Endothelial cell of umbilical vein (primary cell): ENCODE measurements at regions not wholly inside any gene's neighbourhood (a gene's known extent, or its start where the extent isn't known, plus 50 kb on each side); places are given as distances from the start of the nearest gene placed in this dataset.

Experiments
- BruUV-seq: library from RNA; stranded (reverse); fragments of 400-500 nt; replicated peaks from 2 replicates; lab custom pipeline; 2021; lab: Mats Ljungman, UMichigan
- CTCF ChIA-PET: fragments of 300-600, 350-600 bp; sonication (Branson Sonifier 250); formaldehyde crosslinking; loops from one replicate; lab custom pipeline; 2021; ENCODE audit warnings: antibody characterized with exemption, inconsistent platforms; lab: Charles Lee
- POLR2A ChIA-PET: fragments of 300-600, 350-600 bp; sonication (Branson Sonifier 250); formaldehyde crosslinking; loops from one replicate; lab custom pipeline; 2021; ENCODE audit warnings: antibody characterized with exemption, inconsistent platforms; lab: Charles Lee
- DNase-seq: peaks from one replicate; pipeline ENCODE4 v3.0.0-alpha.2; 2011; ENCODE audit warnings: low read depth, low spot score
- FAIRE-seq: peaks from 2 replicates; lab custom pipeline; 2011; peaks lifted over from hg19 to GRCh38; lab: Jason Lieb, UNC
- H2AFZ ChIP-seq: 2 replicates; pipeline ENCODE4 v1.6.0; 2012; ENCODE audit warnings: low read depth, low read length, control low read depth, inconsistent platforms
- H3K27ac ChIP-seq: 2 replicates; pipeline ENCODE4 v1.5.1; 2011; ENCODE audit warnings: low read depth, mild to moderate bottlenecking, control low read depth, low read length, moderate library complexity; ENCODE audit not compliant: insufficient read depth
- H3K27me3 ChIP-seq, 2 experiments: 2 replicates each; pipeline versions ENCODE4 v1.6.0 to v1.6.1; 2011; ENCODE audit warnings: low read length in 2 of 2, mixed read lengths in 1 of 2; ENCODE audit not compliant: control insufficient read depth in 2 of 2, insufficient read depth in 2 of 2
- H3K36me3 ChIP-seq, 2 experiments: 2 replicates in 1 of 2; 3 replicates in 1 of 2; pipeline ENCODE4 v1.5.1; 2011; ENCODE audit warnings: low read length in 2 of 2, mild to moderate bottlenecking in 1 of 2, moderate library complexity in 1 of 2; ENCODE audit not compliant: control insufficient read depth in 2 of 2, insufficient read depth in 2 of 2; ENCODE audit errors: extremely low read depth in 1 of 2
- H3K4me1 ChIP-seq: 3 replicates; pipeline ENCODE4 v1.5.1; 2011; ENCODE audit warnings: mild to moderate bottlenecking, low read length; ENCODE audit not compliant: control insufficient read depth, insufficient read depth; ENCODE audit errors: extremely low read depth
- H3K4me2 ChIP-seq: 2 replicates; pipeline ENCODE4 v1.6.1; 2011; ENCODE audit warnings: low read length, control low read depth, mixed read lengths; ENCODE audit not compliant: insufficient read depth
- H3K4me3 ChIP-seq, 3 experiments: fragments of 200-600 bp in 1 of 3; sonication (generic), shearing (Covaris generic) in 1 of 3; replicated peaks in 1 of 3; 2 replicates each; pipeline ENCODE4 v1.5.1; 2011 to 2016; ENCODE audit warnings: control low read depth in 3 of 3, low read length in 3 of 3, mild to moderate bottlenecking in 2 of 3, inconsistent platforms in 1 of 3, low read depth in 1 of 3, moderate library complexity in 1 of 3; ENCODE audit not compliant: insufficient read depth in 1 of 3
- H3K79me2 ChIP-seq: 2 replicates; pipeline ENCODE4 v1.6.0; 2012; ENCODE audit warnings: low read length, inconsistent platforms; ENCODE audit not compliant: control insufficient read depth, insufficient read depth
- H3K9ac ChIP-seq: replicated peaks from 2 replicates; pipeline ENCODE3; 2011; ENCODE audit warnings: low read length, control low read depth; ENCODE audit not compliant: insufficient read depth; ENCODE audit errors: extremely low read depth
- H3K9me1 ChIP-seq: replicated peaks from 3 replicates; pipeline ENCODE4 v1.6.0; 2011; ENCODE audit warnings: mild to moderate bottlenecking, low read length; ENCODE audit not compliant: control insufficient read depth, insufficient read depth; ENCODE audit errors: extremely low read depth
- H3K9me3 ChIP-seq: replicated peaks from 2 replicates; pipeline ENCODE4 v1.5.1; 2012; ENCODE audit warnings: low read length, inconsistent platforms; ENCODE audit not compliant: control insufficient read depth, insufficient read depth
- H4K20me1 ChIP-seq: replicated peaks from 2 replicates; pipeline ENCODE3; 2011; ENCODE audit warnings: mild to moderate bottlenecking, low read length; ENCODE audit not compliant: control insufficient read depth, insufficient read depth; ENCODE audit errors: extremely low read depth
- CTCF ChIP-seq, 2 donors: IDR thresholded peaks; 1 replicate in 1 of 2; 2 replicates in 1 of 2; pipeline ENCODE4 v1.5.1; 2011; ENCODE audit warnings: low read length in 2 of 2, mild to moderate bottlenecking in 2 of 2, moderate library complexity in 2 of 2, control low read depth in 1 of 2, inconsistent platforms in 1 of 2, low read depth in 1 of 2; ENCODE audit not compliant: insufficient read depth in 1 of 2; ENCODE audit errors: extremely low read depth in 1 of 2
- EZH2 ChIP-seq: IDR thresholded peaks from 2 replicates; pipeline ENCODE4 v1.6.1; 2012; ENCODE audit warnings: borderline replicate concordance, low read depth, mild to moderate bottlenecking, moderate library complexity, low read length, inconsistent platforms; ENCODE audit not compliant: severe bottlenecking
- FOS ChIP-seq: IDR thresholded peaks from 2 replicates; pipeline ENCODE4 v1.6.1; 2011; ENCODE audit warnings: mild to moderate bottlenecking, low read length, moderate library complexity, borderline replicate concordance; ENCODE audit not compliant: insufficient read depth
- GATA2 ChIP-seq: IDR thresholded peaks from 2 replicates; pipeline ENCODE4 v1.7.0; 2011; ENCODE audit warnings: low read depth, mild to moderate bottlenecking, moderate library complexity, mixed read lengths, low read length; ENCODE audit not compliant: insufficient read length, insufficient read depth
- JUN ChIP-seq: IDR thresholded peaks from 2 replicates; pipeline ENCODE4 v1.6.1; 2011; ENCODE audit warnings: borderline replicate concordance, low read depth; ENCODE audit not compliant: insufficient read length, insufficient read depth
- MAX ChIP-seq: IDR thresholded peaks from 2 replicates; pipeline ENCODE4 v1.6.1; 2011; ENCODE audit not compliant: insufficient read depth, insufficient read length
- MYC ChIP-seq: IDR thresholded peaks from one replicate; pipeline ENCODE4 v1.6.1; 2011; ENCODE audit warnings: mild to moderate bottlenecking, low read depth, low read length
- POLR2A ChIP-seq: IDR thresholded peaks from 2 replicates; pipeline ENCODE4 v1.6.1; 2012; ENCODE audit warnings: low read depth, mild to moderate bottlenecking, control low read depth, low read length
- POLR2AphosphoS5 ChIP-seq: IDR thresholded peaks from 2 replicates; pipeline ENCODE4 v1.6.1; 2012; ENCODE audit warnings: low read depth, mild to moderate bottlenecking, control low read depth, low read length, moderate library complexity; ENCODE audit not compliant: insufficient read depth
- dilution Hi-C: fragments of 300-500 bp; cut with MboI; formaldehyde crosslinking; loops from one replicate; pipeline ENCODE4 v1.15.0; 2019; ENCODE audit warnings: low sequenced_read_pairs; ENCODE audit not compliant: extremely low pct_ligation_motif_present
- intact Hi-C: fragments of 100-400 bp; cut with micrococcal nuclease; formaldehyde crosslinking; loops from one replicate; pipeline ENCODE4 v1.10.0; 2022

- BruUV-seq = no TSS peak
- DNase-seq (no peak), FAIRE-seq (no peak)
- H3K4me3 ChIP-seq = no peak overlapping the region
- H3K36me3 ChIP-seq = no peaks in the 10 kb centered on the region
- H3K79me2 ChIP-seq = no peaks in the 10 kb centered on the region
- no peak overlapping the region for H3K27ac ChIP-seq
- H3K9ac ChIP-seq = no peak overlapping the region
- no peak overlapping the region for H2AFZ ChIP-seq
- no peak for TF ChIP-seq FOS
- no peak for TF ChIP-seq MYC
- TF ChIP-seq JUN = no peak
- TF ChIP-seq EZH2 = no peak
- TF ChIP-seq MAX = no peak
- TF ChIP-seq POLR2A = no peak
- no peak for TF ChIP-seq CTCF (IDR thresholded peaks at IDR 0.05; ENCODE audit: extremely low read depth in 1 of 2, insufficient read depth in 1 of 2, low read depth in 1 of 2, low read length in 2 of 2)
- TF ChIP-seq POLR2AphosphoS5 = no peak
- TF ChIP-seq GATA2 = no peak
- CTCF ChIA-PET = no interaction called here
- no peaks in the 10 kb centered on the region for H3K9me1 ChIP-seq
- H3K4me2 ChIP-seq = no peak overlapping the region
- intact Hi-C loops (no loop called here), dilution Hi-C loops (no loop called here)
- H3K27me3 ChIP-seq = no peaks in the 10 kb centered on the region
- H3K9me3 ChIP-seq = no peaks in the 10 kb centered on the region
- POLR2A ChIA-PET = no interaction called here
- no peaks in the 10 kb centered on the region for H3K4me1 ChIP-seq
- H4K20me1 ChIP-seq = no peaks in the 10 kb centered on the region
Observed at GRCh38 chr5:88536146-88536545, 267.5 kb upstream of the TMEM161B start.
